IPS-20b (cell line): ENCODE measurements at regions not wholly inside any gene's neighbourhood (a gene's known extent, or its start where the extent isn't known, plus 50 kb on each side); places are given as distances from the start of the nearest gene placed in this dataset.

Experiments
- H3K27ac ChIP-seq: one replicate; pipeline ENCODE4 v1.5.1; 2013; ENCODE audit warnings: low read length
- H3K27me3 ChIP-seq: 2 replicates; pipeline ENCODE4 v1.6.1; 2013; ENCODE audit warnings: mild to moderate bottlenecking, low read length, inconsistent platforms; ENCODE audit not compliant: insufficient read depth
- H3K36me3 ChIP-seq: 2 replicates; pipeline ENCODE4 v1.6.1; 2013; ENCODE audit warnings: low read depth, mild to moderate bottlenecking, inconsistent platforms, low read length, moderate library complexity; ENCODE audit not compliant: insufficient read depth
- H3K4me1 ChIP-seq: 2 replicates; pipeline ENCODE4 v1.6.1; 2013; ENCODE audit warnings: mild to moderate bottlenecking, control low read depth, inconsistent platforms, low read length, moderate library complexity; ENCODE audit not compliant: insufficient read depth
- H3K4me3 ChIP-seq: 2 replicates; pipeline ENCODE4 v1.5.1; 2013; ENCODE audit warnings: mild to moderate bottlenecking, low read length, inconsistent platforms
- H3K9ac ChIP-seq: 2 replicates; pipeline ENCODE4 v1.6.1; 2013; ENCODE audit warnings: low read depth, mild to moderate bottlenecking, inconsistent platforms, low read length, moderate library complexity
- H3K9me3 ChIP-seq: 2 replicates; pipeline ENCODE4 v1.6.1; 2013; ENCODE audit warnings: mild to moderate bottlenecking, low read depth, low read length, inconsistent platforms; ENCODE audit not compliant: insufficient read depth

- Histone ChIP-seq H3K4me3 (no peak overlapping the region), H3K9ac (no peak overlapping the region), H3K9me3 (no peaks in the 10 kb centered on the region), H3K27ac (no peak overlapping the region), H3K4me1 (peaks cover 6% of the 10 kb centered on the region; the same call in 1 of the 2 replicates), H3K27me3 (peaks cover 4% of the 10 kb centered on the region; the same call in 1 of the 2 replicates), H3K36me3 (no peaks in the 10 kb centered on the region)
These were observed 91.2 kb downstream of the RPLP1 start for GRCh38 chr15:69543681-69544364.

GRCh38 chr15:69544365-69545113, 91.9 kb downstream of the RPLP1 start:
- Histone ChIP-seq H3K36me3 (no peaks in the 10 kb centered on the region), H3K4me1 (peaks cover 6% of the 10 kb centered on the region; the same call in 1 of the 2 replicates), H3K27ac (no peak overlapping the region), H3K9ac (no peak overlapping the region), H3K4me3 (no peak overlapping the region), H3K9me3 (no peaks in the 10 kb centered on the region), H3K27me3 (peaks cover 4% of the 10 kb centered on the region; the same call in 1 of the 2 replicates)

GRCh38 chr15:69546182-69546581, 93.6 kb downstream of the RPLP1 start:
- peaks cover 4% of the 10 kb centered on the region; the same call in 1 of the 2 replicates for H3K27me3 ChIP-seq
- H3K36me3 ChIP-seq, result no peaks in the 10 kb centered on the region
- no peaks in the 10 kb centered on the region for H3K9me3 ChIP-seq
- peaks cover 6% of the 10 kb centered on the region; the same call in 1 of the 2 replicates for H3K4me1 ChIP-seq
- no peak overlapping the region for H3K9ac ChIP-seq
- H3K4me3 ChIP-seq, result no peak overlapping the region
- no peak overlapping the region for H3K27ac ChIP-seq

- Histone ChIP-seq H3K4me3 (no peak overlapping the region), H3K4me1 (peaks cover 6% of the 10 kb centered on the region; the same call in 1 of the 2 replicates), H3K36me3 (no peaks in the 10 kb centered on the region), H3K9me3 (peaks cover 10% of the 10 kb centered on the region; the same call in 1 of the 2 replicates), H3K27me3 (peaks cover 4% of the 10 kb centered on the region; the same call in 1 of the 2 replicates), H3K9ac (no peak overlapping the region), H3K27ac (no peak overlapping the region)
These were observed 96.0 kb downstream of the RPLP1 start for GRCh38 chr15:69548395-69549180.

GRCh38 chr15:69551391-69552056, 98.9 kb downstream of the RPLP1 start:
- Histone ChIP-seq H3K36me3 (no peaks in the 10 kb centered on the region), H3K9ac (no peak overlapping the region), H3K9me3 (peaks cover 10% of the 10 kb centered on the region; the same call in 1 of the 2 replicates), H3K27me3 (peaks cover 4% of the 10 kb centered on the region; the same call in 1 of the 2 replicates), H3K4me1 (peaks cover 3% of the 10 kb centered on the region; the same call in 1 of the 2 replicates), H3K4me3 (no peak overlapping the region), H3K27ac (no peak overlapping the region)

- Histone ChIP-seq H3K27ac (no peak overlapping the region), H3K27me3 (peaks cover 4% of the 10 kb centered on the region; the same call in 1 of the 2 replicates), H3K9me3 (peaks cover 10% of the 10 kb centered on the region; the same call in 1 of the 2 replicates)
These were observed 99.6 kb downstream of the RPLP1 start for GRCh38 chr15:69552057-69552815.

GRCh38 chr15:69553686-69554085, 101.1 kb downstream of the RPLP1 start:
- Histone ChIP-seq H3K9ac (no peak overlapping the region), H3K4me3 (no peak overlapping the region), H3K9me3 (peaks cover 10% of the 10 kb centered on the region; the same call in 1 of the 2 replicates), H3K27ac (no peak overlapping the region), H3K36me3 (no peaks in the 10 kb centered on the region), H3K27me3 (no peaks in the 10 kb centered on the region), H3K4me1 (peaks cover 14% of the 10 kb centered on the region; the same call in 1 of the 2 replicates)

More at GRCh38 chr15:69552057-69552815, 99.6 kb downstream of the RPLP1 start:
- Histone ChIP-seq H3K9ac (no peak overlapping the region), H3K4me3 (no peak overlapping the region), H3K36me3 (no peaks in the 10 kb centered on the region), H3K4me1 (peaks cover 8% of the 10 kb centered on the region; the same call in 1 of the 2 replicates)

GRCh38 chr15:69554279-69554961, 101.8 kb downstream of the RPLP1 start:
- peaks cover 14% of the 10 kb centered on the region; the same call in 1 of the 2 replicates for H3K4me1 ChIP-seq
- no peak overlapping the region for H3K9ac ChIP-seq
- no peaks in the 10 kb centered on the region for H3K36me3 ChIP-seq
- H3K27ac ChIP-seq, result no peak overlapping the region
- no peaks in the 10 kb centered on the region for H3K27me3 ChIP-seq
- H3K9me3 ChIP-seq, result peaks cover 10% of the 10 kb centered on the region; the same call in 1 of the 2 replicates
- H3K4me3 ChIP-seq, result no peak overlapping the region

- no peak overlapping the region for H3K9ac ChIP-seq
- peaks cover 10% of the 10 kb centered on the region; the same call in 1 of the 2 replicates for H3K9me3 ChIP-seq
- no peaks in the 10 kb centered on the region for H3K36me3 ChIP-seq
- no peak overlapping the region for H3K4me3 ChIP-seq
- peaks cover 14% of the 10 kb centered on the region; the same call in 1 of the 2 replicates for H3K4me1 ChIP-seq
- no peaks in the 10 kb centered on the region for H3K27me3 ChIP-seq
- H3K27ac ChIP-seq, result no peak overlapping the region
These were observed 102.5 kb downstream of the RPLP1 start for GRCh38 chr15:69555080-69555479.

- H3K9ac ChIP-seq, result no peak overlapping the region
- H3K9me3 ChIP-seq, result peaks cover 9% of the 10 kb centered on the region; the same call in 1 of the 2 replicates
- H3K4me3 ChIP-seq, result no peak overlapping the region
- H3K36me3 ChIP-seq, result no peaks in the 10 kb centered on the region
- H3K27me3 ChIP-seq, result no peaks in the 10 kb centered on the region
- peaks cover 14% of the 10 kb centered on the region; the same call in 1 of the 2 replicates for H3K4me1 ChIP-seq
- H3K27ac ChIP-seq, result no peak overlapping the region
These were observed 103.7 kb downstream of the RPLP1 start for GRCh38 chr15:69556344-69556743.
